ENCODE measurements at regions not wholly inside any gene's neighbourhood (a gene's known extent, or its start where the extent isn't known, plus 50 kb on each side); places are given as distances from the start of the nearest gene placed in this dataset.

DNA sequence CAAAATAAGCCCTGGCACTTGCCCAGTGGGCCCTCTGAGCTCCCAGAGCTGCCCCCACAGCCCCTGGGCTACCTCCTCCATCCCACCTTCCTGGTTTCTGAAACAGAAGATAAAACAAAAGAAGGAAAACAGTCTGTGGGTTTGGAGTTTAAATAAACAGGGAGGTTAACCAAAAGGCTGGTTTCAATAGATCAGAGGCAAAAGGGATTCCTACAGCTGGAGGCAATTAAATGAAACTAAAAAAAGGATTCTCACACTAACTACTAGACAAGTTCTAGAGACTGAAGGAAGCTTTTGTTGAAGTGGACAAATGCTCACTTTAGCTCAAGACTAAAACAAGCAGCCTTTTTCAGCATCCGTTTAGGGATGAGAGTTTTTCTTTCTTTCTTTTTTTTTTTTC lies 569.8 kb downstream of the FGF9 start:
- no peaks in the 10 kb centered on the region for H3K79me1 ChIP-seq (ENCODE audit: insufficient read depth, low read depth, low read length, poor library complexity, severe bottlenecking)
- H3T11ph ChIP-seq (ENCODE audit: low read length), result no peak overlapping the region
- no peak overlapping the region for H3K27ac ChIP-seq (ENCODE audit: insufficient read length, low read depth, low read length)
- no peak overlapping the region for H3K18ac ChIP-seq (ENCODE audit: insufficient read length, low read depth, low read length)
- no peaks in the 10 kb centered on the region for H3K9me3 ChIP-seq (ENCODE audit: control insufficient read depth, low read depth, low read length)
- H3K27me3 Mint-ChIP-seq (ENCODE audit: low read depth), result no peaks in the 10 kb centered on the region
- H2BK15ac ChIP-seq (ENCODE audit: low read depth, low read length), result no peak overlapping the region
- no peak overlapping the region for H3K9ac ChIP-seq (ENCODE audit: extremely low read depth, insufficient read length, low read length)
- no peak overlapping the region for H3K4me2 ChIP-seq (ENCODE audit: insufficient read depth, insufficient read length, low read length)
- H2AK5ac ChIP-seq (ENCODE audit: insufficient read length, low read length), result no peak overlapping the region
- no peak overlapping the region for H3K56ac ChIP-seq (ENCODE audit: insufficient read length, low read depth, low read length)
- no peaks in the 10 kb centered on the region for H3K9me3 Mint-ChIP-seq
- peaks cover 13 to 16% of the 10 kb centered on the region in 2 experiments for H3K4me1 Mint-ChIP-seq
- H2BK5ac ChIP-seq (ENCODE audit: insufficient read length, low read length), result no peak overlapping the region
- H4K8ac ChIP-seq (replicated peaks; ENCODE audit: insufficient read length, low read depth, low read length), result no peak overlapping the region
- no peak overlapping the region for H2BK12ac ChIP-seq (ENCODE audit: insufficient read length, low read depth, low read length)
- TF ChIP-seq, protein P1, sequence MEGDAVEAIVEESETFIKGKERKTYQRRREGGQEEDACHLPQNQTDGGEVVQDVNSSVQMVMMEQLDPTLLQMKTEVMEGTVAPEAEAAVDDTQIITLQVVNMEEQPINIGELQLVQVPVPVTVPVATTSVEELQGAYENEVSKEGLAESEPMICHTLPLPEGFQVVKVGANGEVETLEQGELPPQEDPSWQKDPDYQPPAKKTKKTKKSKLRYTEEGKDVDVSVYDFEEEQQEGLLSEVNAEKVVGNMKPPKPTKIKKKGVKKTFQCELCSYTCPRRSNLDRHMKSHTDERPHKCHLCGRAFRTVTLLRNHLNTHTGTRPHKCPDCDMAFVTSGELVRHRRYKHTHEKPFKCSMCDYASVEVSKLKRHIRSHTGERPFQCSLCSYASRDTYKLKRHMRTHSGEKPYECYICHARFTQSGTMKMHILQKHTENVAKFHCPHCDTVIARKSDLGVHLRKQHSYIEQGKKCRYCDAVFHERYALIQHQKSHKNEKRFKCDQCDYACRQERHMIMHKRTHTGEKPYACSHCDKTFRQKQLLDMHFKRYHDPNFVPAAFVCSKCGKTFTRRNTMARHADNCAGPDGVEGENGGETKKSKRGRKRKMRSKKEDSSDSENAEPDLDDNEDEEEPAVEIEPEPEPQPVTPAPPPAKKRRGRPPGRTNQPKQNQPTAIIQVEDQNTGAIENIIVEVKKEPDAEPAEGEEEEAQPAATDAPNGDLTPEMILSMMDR (conservative IDR thresholded peaks at IDR 0.05), result no peak
- no peak for DNase-seq
- H3K4ac ChIP-seq (ENCODE audit: low read depth, low read length), result no peak overlapping the region
- H3K4me3 Mint-ChIP-seq, result no peak overlapping the region
- no CpG with 5 or more reads among the region's 1 CpG for WGBS (ENCODE audit: extremely low coverage, insufficient read length, low lambda C conversion rate)
- H3K36me3 Mint-ChIP-seq (ENCODE audit: insufficient read depth in 1 of 3, low read depth in 3 of 3), result no peaks in the 10 kb centered on the region
- no peaks in the 10 kb centered on the region for H4K20me1 ChIP-seq (ENCODE audit: control insufficient read depth, insufficient read depth, insufficient read length)
- no peak overlapping the region for H4K91ac ChIP-seq (ENCODE audit: insufficient read length, low read depth, low read length)
- H2BK120ac ChIP-seq (ENCODE audit: low read depth, low read length, poor library complexity, severe bottlenecking), result no peak overlapping the region
- no peak overlapping the region for H2AFZ ChIP-seq (ENCODE audit: low read length)
- no peak overlapping the region for H4K5ac ChIP-seq (ENCODE audit: insufficient read length, low read depth, low read length)
- peaks cover 4% of the 10 kb centered on the region; the same call in 1 of the 2 replicates for H3K4me1 ChIP-seq (ENCODE audit: insufficient read depth, low read length)
- no peaks in the 10 kb centered on the region for H3K79me2 ChIP-seq (ENCODE audit: insufficient read depth, low read length)
- H3K23ac ChIP-seq (ENCODE audit: insufficient read length, low read depth, low read length), result no peak overlapping the region
- no peaks in the 10 kb centered on the region for H3K23me2 ChIP-seq (ENCODE audit: insufficient read length, low read depth, low read length, poor library complexity, severe bottlenecking)
- H2BK20ac ChIP-seq (ENCODE audit: low read depth, low read length, poor library complexity, severe bottlenecking), result no peak overlapping the region
- no peak overlapping the region for H3K27ac Mint-ChIP-seq
- H3K14ac ChIP-seq (ENCODE audit: insufficient read depth, low read length), result no peak overlapping the region
- no peaks in the 10 kb centered on the region for H3K27me3 ChIP-seq (ENCODE audit: insufficient read depth, low read length)
